Activated CD4-positive, alpha-beta memory T cell treated with anti-CD3 and anti-CD28 coated beads, Interleukin-2, amount 10 ng/mL, durations not matched to agents 7 days and 5 days (primary cell): ENCODE measurements at regions not wholly inside any gene's neighbourhood (a gene's known extent, or its start where the extent isn't known, plus 50 kb on each side); places are given as distances from the start of the nearest gene placed in this dataset.

Source experiments
- CTCF ChIA-PET: fragments of 350-600 bp; sonication (Branson Sonifier 250); formaldehyde crosslinking; loops from one replicate; lab custom pipeline; 2021; ENCODE audit warnings: antibody characterized with exemption, inconsistent platforms; lab: Charles Lee
- POLR2A ChIA-PET: fragments of 350-600 bp; sonication (Branson Sonifier 250); formaldehyde crosslinking; loops from one replicate; lab custom pipeline; 2021; ENCODE audit warnings: antibody characterized with exemption; lab: Charles Lee
- DNase-seq: peaks from one replicate; pipeline ENCODE4 v3.0.0-alpha.2; 2020
- H3K27ac Mint-ChIP-seq: one replicate; pipeline ENCODE4 v1.8.0; 2021; ENCODE audit warnings: mild to moderate bottlenecking, mixed read lengths
- H3K27me3 Mint-ChIP-seq: one replicate; pipeline ENCODE4 v1.8.0; 2021; ENCODE audit warnings: mixed read lengths
- H3K36me3 Mint-ChIP-seq: one replicate; pipeline ENCODE4 v1.8.0; 2021; ENCODE audit warnings: low read depth, mixed read lengths
- H3K4me1 Mint-ChIP-seq: one replicate; pipeline ENCODE4 v1.8.0; 2021; ENCODE audit warnings: mixed read lengths
- H3K4me3 Mint-ChIP-seq: one replicate; pipeline ENCODE4 v1.8.0; 2021; ENCODE audit warnings: mild to moderate bottlenecking, mixed read lengths
- H3K9me3 Mint-ChIP-seq: one replicate; pipeline ENCODE4 v1.8.0; 2021; ENCODE audit warnings: mixed read lengths

DNA sequence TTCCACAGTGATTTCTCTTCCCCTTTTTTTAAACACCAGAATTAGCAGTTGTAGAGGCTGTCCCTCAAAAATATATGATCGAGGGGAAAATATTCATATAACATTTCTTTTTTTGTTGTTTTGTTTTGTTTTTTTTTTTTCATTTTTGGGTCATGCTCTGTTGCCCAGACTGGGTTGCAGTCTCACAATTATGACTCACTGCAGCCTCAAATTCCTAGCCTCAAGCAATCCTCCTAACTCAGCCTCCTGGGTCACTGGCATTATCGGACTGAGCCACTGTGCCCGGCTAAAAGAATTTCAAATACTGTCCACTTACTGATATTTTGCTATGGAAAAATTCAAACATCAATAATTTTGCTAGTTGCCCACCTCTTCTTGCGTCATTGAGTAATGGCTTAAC is 134.0 kb downstream of the HFE start:
- no peaks in the 10 kb centered on the region for H3K36me3 Mint-ChIP-seq
- DNase-seq: no peak
- H3K9me3 Mint-ChIP-seq: no peaks in the 10 kb centered on the region
- ChIA-PET POLR2A (interaction anchor here (0.8 to 15.2 kb wide), 8 partner anchors 14 to 926 kb away, joined by 3 to 833 read pairs (median 4); a partner anchor contains a TSS), CTCF (no interaction called here)
- H3K27me3 Mint-ChIP-seq: no peaks in the 10 kb centered on the region
- no peak overlapping the region for H3K27ac Mint-ChIP-seq
- no peak overlapping the region for H3K4me3 Mint-ChIP-seq
- H3K4me1 Mint-ChIP-seq: peaks cover 21% of the 10 kb centered on the region

DNA sequence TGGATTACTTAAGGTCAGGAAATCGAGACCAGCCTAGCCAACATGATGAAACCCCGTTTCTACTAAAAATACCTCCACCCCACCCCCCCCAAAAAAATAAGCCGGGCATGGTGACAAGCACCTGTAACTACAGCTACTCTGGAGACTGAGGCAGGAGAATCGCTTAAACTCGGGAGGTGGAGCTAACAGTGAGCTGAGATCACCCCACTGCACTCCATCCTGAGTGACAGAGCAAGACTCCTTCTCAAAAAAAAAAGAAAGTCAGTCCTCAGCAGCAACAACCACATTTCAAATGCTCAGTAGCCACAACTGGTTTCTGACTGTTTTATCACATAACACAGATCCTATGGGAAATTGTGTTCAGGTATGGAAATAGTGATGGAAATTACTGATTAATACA is 135.3 kb downstream of the HFE start:
- peaks cover 32% of the 10 kb centered on the region for H3K4me1 Mint-ChIP-seq
- no peak overlapping the region for H3K27ac Mint-ChIP-seq
- H3K27me3 Mint-ChIP-seq: no peaks in the 10 kb centered on the region
- no peak for DNase-seq
- POLR2A ChIA-PET: interaction anchor here (0.9 to 15.2 kb wide), 15 partner anchors 7 to 196 kb away, joined by 3 to 833 read pairs (median 33); a partner anchor contains a TSS
- CTCF ChIA-PET: interaction anchor here (0.6 to 2.2 kb wide), 4 partner anchors 12 to 112 kb away, joined by 3 to 6 read pairs (median 3); a partner anchor contains a TSS
- H3K36me3 Mint-ChIP-seq: peaks cover 7% of the 10 kb centered on the region
- no peaks in the 10 kb centered on the region for H3K9me3 Mint-ChIP-seq
- H3K4me3 Mint-ChIP-seq: no peak overlapping the region

DNA sequence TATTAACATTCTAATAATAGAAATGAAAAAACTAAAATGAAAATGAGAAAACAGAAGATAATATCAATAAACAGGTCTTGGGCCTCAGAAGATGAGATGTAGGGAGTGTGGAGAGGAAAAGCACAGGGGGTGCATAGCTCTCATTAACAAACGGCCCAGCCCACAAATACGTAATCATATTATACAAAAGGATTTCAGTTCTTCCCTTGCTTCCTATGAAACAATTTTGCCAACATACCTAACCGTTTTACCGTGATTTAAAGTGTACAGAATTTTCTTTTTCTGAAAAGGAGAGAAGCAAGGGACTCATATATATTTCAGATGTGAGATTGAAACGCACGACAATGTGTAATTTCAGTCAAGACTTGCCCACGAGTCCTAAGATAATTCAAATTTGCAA is 136.0 kb downstream of the HFE start:
- CTCF ChIA-PET: interaction anchor here (0.9 to 2.2 kb wide), 3 partner anchors 11 to 27 kb away, joined by 3 to 11 read pairs (median 6); a partner anchor contains a TSS
- Mint-ChIP-seq H3K4me3 (no peak overlapping the region), H3K36me3 (peaks cover 7% of the 10 kb centered on the region), H3K9me3 (no peaks in the 10 kb centered on the region), H3K27me3 (no peaks in the 10 kb centered on the region), H3K4me1 (peaks cover 34% of the 10 kb centered on the region), H3K27ac (no peak overlapping the region)
- DNase-seq: no peak
- POLR2A ChIA-PET: interaction anchor here (0.6 to 15.2 kb wide), 20 partner anchors 7 to 1613 kb away, joined by 3 to 833 read pairs (median 22); a partner anchor contains a TSS

DNA sequence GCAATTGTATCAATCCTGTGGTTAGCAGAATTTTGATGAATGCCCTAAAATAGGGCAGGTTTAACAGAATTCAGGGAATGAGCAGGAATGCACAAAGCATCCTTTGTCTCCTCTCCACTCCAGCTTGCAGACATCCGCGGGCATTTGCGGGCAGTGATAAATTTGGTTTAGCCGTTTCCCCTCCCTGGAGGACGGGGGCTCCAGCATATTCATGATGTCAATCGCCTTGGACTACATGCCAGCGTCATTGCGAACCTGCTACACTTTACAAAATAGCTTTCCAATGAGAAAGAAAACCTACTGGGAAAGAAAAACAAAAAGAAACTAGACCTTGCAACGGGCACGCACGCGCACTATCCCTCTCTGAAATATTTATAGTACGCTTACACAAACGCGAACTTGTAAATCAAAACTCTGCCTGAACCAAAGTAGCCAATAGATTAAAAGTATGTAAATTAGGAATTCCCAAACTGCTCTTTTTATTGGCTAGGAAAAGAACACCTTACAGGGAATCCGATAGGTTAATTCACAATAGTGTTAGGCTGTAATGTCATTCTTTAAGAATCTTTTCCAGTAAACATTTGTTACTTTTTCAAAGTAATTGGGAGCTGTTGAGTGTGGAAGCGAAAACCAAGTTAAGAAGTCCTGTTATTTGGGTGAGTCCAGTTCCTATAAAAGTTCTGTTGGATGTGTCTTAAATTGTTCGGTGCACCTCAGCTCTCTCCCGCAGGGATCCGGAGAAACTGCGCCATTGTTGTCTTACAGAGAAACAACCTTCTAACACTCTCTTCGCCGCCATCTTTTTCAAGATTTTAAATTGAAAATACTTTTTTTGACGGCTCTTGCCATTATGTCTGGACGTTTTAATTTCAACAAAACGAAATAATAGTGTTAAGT is 136.7 kb downstream of the HFE start:
- ChIA-PET CTCF (interaction anchor here (1.3 to 2.2 kb wide), 3 partner anchors 8 to 19 kb away, joined by 5 to 11 read pairs (median 6); a partner anchor contains a TSS), POLR2A (interaction anchor here (0.6 to 15.2 kb wide), 29 partner anchors 8 to 1648 kb away, joined by 3 to 833 read pairs (median 5); a partner anchor contains a TSS)
- Mint-ChIP-seq H3K9me3 (no peaks in the 10 kb centered on the region), H3K4me3 (no peak overlapping the region), H3K27me3 (no peaks in the 10 kb centered on the region), H3K4me1 (peaks cover 31% of the 10 kb centered on the region), H3K27ac (no peak overlapping the region), H3K36me3 (peaks cover 7% of the 10 kb centered on the region)
- DNase-seq: peak; percentile 72

DNA sequence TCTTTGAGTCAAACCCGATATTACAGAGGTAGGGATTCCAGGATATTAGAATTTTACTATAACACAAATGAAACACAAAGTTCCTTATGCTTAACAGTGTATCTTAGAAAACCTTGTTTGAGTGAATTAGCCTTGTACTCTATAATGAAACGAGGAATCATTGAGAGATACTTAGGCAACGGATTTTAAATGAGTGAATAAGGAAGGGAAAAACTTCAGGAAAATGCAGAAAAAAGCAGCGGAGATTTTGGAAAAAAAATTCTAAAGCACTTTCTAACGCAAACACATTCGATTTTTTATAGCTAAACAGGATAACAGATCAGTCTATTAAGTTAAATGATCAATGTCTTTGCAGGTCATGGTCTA is 137.3 kb downstream of the HFE start:
- peaks cover 30% of the 10 kb centered on the region for H3K4me1 Mint-ChIP-seq
- CTCF ChIA-PET: interaction anchor here (1.0 to 1.9 kb wide), 4 partner anchors 8 to 26 kb away, joined by 4 to 11 read pairs (median 4); a partner anchor contains a TSS
- H3K27ac Mint-ChIP-seq: no peak overlapping the region
- DNase-seq: no peak
- H3K9me3 Mint-ChIP-seq: no peaks in the 10 kb centered on the region
- POLR2A ChIA-PET: interaction anchor here (0.6 to 15.2 kb wide), 26 partner anchors 9 to 1647 kb away, joined by 3 to 833 read pairs (median 7); a partner anchor contains a TSS
- H3K36me3 Mint-ChIP-seq: peaks cover 7% of the 10 kb centered on the region
- no peaks in the 10 kb centered on the region for H3K27me3 Mint-ChIP-seq
- H3K4me3 Mint-ChIP-seq: no peak overlapping the region

DNA sequence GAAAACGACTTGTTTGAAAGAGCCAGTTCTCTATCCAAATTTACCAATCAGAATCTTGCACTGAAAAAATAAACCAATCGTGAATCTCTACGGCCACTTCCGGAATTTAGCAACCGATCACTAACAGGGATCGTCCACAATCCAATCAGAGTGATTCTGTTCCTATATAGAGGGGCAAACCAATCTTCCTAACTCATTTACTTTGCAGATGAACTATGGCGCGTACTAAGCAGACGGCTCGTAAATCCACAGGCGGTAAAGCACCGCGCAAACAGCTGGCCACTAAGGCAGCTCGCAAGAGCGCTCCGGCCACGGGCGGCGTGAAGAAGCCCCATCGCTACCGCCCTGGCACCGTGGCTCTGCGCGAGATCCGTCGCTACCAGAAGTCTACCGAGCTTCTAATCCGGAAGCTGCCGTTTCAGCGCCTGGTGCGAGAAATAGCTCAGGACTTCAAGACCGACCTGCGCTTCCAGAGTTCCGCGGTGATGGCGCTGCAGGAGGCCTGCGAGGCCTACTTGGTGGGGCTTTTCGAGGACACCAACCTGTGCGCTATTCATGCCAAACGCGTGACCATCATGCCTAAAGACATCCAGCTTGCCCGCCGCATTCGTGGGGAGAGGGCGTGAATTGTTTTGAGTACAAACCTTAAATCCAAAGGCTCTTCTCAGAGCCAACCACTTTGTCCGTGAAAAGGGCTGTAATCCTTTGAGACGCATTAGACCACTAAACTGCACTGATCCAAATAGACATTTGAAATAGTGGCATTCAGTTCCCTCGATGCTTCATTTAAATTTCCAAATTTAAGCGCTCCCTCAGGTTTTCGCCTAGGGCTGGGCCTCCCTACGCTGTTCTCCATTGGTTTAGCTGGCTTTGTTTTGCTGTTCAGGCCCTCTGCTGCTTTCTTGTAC is 138.0 kb downstream of the HFE start:
- ChIA-PET CTCF (interaction anchor here (1.0 to 1.9 kb wide), 4 partner anchors 9 to 25 kb away, joined by 4 to 11 read pairs (median 4); a partner anchor contains a TSS), POLR2A (interaction anchor here (1.2 to 15.2 kb wide), 16 partner anchors 9 to 203 kb away, joined by 4 to 833 read pairs (median 30); a partner anchor contains a TSS)
- Mint-ChIP-seq H3K27ac (no peak overlapping the region), H3K4me3 (no peak overlapping the region), H3K36me3 (peaks cover 7% of the 10 kb centered on the region), H3K27me3 (no peaks in the 10 kb centered on the region), H3K4me1 (peaks cover 28% of the 10 kb centered on the region), H3K9me3 (no peaks in the 10 kb centered on the region)
- no peak for DNase-seq

DNA sequence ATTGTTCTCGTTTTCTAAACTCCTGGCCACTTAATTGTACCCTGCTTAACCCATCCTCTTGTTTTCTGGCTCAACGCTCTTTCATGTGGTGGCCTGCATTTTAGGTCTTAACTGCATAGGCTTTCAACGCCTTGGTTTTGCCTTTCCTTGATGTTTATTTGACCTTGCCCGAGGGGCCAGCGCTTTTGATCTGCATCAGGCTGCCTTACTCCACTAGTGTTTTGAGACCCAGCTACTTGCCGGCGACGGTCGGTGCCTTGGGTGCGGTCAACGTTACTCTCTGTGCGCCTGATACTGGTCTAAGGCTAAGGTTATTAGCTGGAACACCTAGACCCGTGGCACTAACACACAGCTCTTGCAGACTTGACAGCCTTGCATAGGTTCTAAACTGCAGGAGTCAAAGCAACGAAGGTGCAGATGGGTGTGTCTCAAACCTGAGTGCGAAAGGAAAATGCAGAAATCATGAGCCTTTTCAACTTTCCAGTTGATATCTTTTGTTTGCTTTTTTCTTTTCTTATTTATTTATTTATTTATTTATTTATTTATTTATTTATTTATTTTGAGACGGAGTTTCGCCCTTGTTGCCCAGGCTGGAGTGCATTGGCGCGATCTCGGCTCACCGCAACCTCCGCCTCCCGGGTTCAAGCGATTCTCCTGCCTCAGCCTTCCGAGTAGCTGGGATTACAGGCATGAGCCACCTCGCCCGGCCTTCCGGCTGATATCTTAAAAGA is 138.8 kb downstream of the HFE start:
- ChIA-PET POLR2A (interaction anchor here (0.7 to 15.2 kb wide), 14 partner anchors 9 to 194 kb away, joined by 3 to 833 read pairs (median 32); a partner anchor contains a TSS), CTCF (interaction anchor here (1.2 to 2.2 kb wide), 2 partner anchors 9 to 24 kb away, joined by 4 to 8 read pairs; a partner anchor contains a TSS)
- no peak overlapping the region for H3K4me3 Mint-ChIP-seq
- DNase-seq: no peak
- H3K27me3 Mint-ChIP-seq: no peaks in the 10 kb centered on the region
- peaks cover 25% of the 10 kb centered on the region for H3K4me1 Mint-ChIP-seq
- H3K9me3 Mint-ChIP-seq: no peaks in the 10 kb centered on the region
- H3K27ac Mint-ChIP-seq: peak overlapping the region; percentile 23
- H3K36me3 Mint-ChIP-seq: peaks cover 7% of the 10 kb centered on the region

DNA sequence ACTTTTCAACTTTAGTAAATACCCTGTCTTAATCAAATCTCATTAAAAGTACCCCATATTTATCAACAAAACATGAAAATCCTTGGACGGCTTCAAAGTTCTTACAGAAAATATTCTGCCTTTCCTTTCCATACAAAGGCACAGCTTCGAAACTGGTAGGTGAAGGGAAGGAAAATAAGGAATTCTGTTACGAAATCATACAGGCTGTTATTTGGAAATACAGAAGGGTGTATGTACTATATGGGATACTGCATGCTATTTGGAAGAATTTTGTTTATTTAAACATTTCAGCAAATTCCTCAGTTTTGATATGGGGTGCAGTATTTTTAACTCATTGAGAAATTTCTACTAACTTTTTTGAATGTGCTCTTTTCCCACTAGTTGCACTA is 138.4 kb upstream of the BTN3A2 start:
- no peaks in the 10 kb centered on the region for H3K9me3 Mint-ChIP-seq
- H3K36me3 Mint-ChIP-seq: peaks cover 7% of the 10 kb centered on the region
- DNase-seq: no peak
- CTCF ChIA-PET: interaction anchor here (2.2 kb wide), 1 partner anchor 24 kb away, joined by 8 read pairs; a partner anchor contains a TSS
- no peak overlapping the region for H3K4me3 Mint-ChIP-seq
- H3K4me1 Mint-ChIP-seq: peaks cover 27% of the 10 kb centered on the region
- peak overlapping the region; percentile 42 for H3K27ac Mint-ChIP-seq
- POLR2A ChIA-PET: interaction anchor here (0.7 to 15.2 kb wide), 12 partner anchors 9 to 195 kb away, joined by 3 to 833 read pairs (median 35); a partner anchor contains a TSS
- no peaks in the 10 kb centered on the region for H3K27me3 Mint-ChIP-seq

DNA sequence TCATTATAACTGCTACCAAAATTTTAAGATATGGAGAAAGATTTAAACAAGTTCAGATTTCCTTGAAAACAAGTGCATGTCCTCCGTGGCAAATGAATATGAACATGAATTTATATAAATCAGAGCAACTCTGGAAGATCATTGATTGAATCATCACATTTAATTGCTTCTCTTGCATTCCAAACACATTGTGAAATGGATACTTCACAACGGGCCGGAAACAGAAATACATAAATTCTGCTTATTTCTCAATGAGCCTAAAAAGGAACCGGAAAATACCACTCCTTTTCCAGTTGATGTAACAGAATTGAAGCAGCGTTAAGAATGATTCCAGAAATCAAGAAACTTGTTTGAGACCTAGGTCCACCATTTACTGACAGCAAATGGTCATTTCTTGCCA is 134.6 kb upstream of the BTN3A2 start:
- Mint-ChIP-seq H3K36me3 (peaks cover 24% of the 10 kb centered on the region), H3K4me1 (peaks cover 50% of the 10 kb centered on the region), H3K9me3 (no peaks in the 10 kb centered on the region), H3K27me3 (no peaks in the 10 kb centered on the region), H3K27ac (no peak overlapping the region), H3K4me3 (no peak overlapping the region)
- ChIA-PET CTCF (no interaction called here), POLR2A (interaction anchor here (0.9 to 9.7 kb wide), 7 partner anchors 14 to 56 kb away, joined by 3 to 600 read pairs (median 4); a partner anchor contains a TSS)
- no peak for DNase-seq

DNA sequence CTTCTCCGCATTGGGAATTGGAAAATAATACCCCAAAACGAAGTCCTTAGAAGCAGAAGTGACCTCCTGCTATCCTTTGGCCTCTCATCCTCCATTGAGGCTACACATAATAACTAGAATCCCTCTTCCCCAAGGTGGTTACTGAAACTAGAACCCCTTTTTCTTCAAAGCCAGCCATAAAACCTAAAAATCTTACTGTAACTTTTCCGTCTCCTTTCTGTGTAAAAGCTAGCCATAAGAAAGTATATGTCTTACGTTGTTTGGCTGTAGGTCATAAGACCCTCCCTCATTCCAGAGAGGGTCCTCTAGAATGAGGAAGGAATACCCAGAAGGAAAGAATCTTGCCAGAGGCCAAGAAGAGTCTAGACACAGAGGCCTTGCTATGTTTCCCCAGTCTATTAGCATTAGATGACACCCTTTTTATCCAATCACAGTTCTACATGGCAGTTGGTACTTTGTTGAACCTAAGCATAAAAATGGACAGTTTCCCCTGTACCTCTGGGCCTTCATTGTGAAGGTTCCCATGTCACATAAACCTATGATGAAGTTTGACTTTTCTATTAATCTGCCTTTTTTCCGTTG is 133.9 kb upstream of the BTN3A2 start:
- CTCF ChIA-PET: interaction anchor here (0.6 kb wide), 1 partner anchor 57 kb away, joined by 5 read pairs; no protein-coding TSS in a partner anchor
- Mint-ChIP-seq H3K36me3 (peaks cover 24% of the 10 kb centered on the region), H3K27me3 (no peaks in the 10 kb centered on the region), H3K4me1 (peaks cover 55% of the 10 kb centered on the region), H3K9me3 (no peaks in the 10 kb centered on the region), H3K27ac (no peak overlapping the region), H3K4me3 (no peak overlapping the region)
- no peak for DNase-seq
- POLR2A ChIA-PET: interaction anchor here (1.0 to 9.7 kb wide), 4 partner anchors 14 to 40 kb away, joined by 4 to 600 read pairs (median 10); a partner anchor contains a TSS

DNA sequence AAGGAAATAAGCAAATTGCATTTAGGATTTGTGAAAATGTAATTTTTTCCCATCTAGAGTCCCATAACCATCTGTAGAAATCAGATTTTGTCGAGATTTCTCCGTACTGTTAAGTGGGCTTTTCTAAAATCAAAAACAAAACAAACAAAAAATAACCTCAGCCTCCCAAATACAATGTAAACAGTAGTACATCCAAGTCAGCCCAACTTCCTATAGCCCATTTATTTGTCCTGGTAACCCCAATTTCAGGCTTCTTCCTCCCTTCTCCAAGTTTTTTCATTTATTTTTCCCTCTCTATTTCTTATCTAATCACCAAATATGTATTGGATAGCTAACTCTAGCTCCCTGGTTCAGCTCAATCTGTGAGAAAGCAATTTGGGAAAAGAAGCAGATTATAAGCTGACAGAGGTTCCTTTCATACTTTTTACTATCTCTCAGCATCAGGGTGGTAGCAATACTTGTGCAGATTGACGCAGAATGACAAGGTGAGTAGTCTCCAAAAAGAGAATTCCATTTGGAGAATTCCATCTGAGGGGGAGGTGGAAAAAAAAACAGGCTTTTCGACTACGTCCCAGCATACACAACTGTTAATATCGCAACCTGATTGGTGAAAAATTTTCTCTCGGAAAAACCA is 132.6 kb upstream of the BTN3A2 start:
- POLR2A ChIA-PET: interaction anchor here (1.0 to 9.7 kb wide), 20 partner anchors 8 to 1579 kb away, joined by 3 to 833 read pairs (median 76); a partner anchor contains a TSS
- Mint-ChIP-seq H3K27me3 (no peaks in the 10 kb centered on the region), H3K4me1 (peaks cover 46% of the 10 kb centered on the region), H3K4me3 (peak overlapping the region; percentile 76), H3K9me3 (no peaks in the 10 kb centered on the region), H3K36me3 (peaks cover 17% of the 10 kb centered on the region), H3K27ac (peak overlapping the region; percentile 95)
- DNase-seq: no peak
- CTCF ChIA-PET: interaction anchor here (3.7 to 6.8 kb wide), 3 partner anchors 16 to 35 kb away, joined by 16 to 48 read pairs (median 34); a partner anchor contains a TSS
